Stimulated activated CD8-positive, alpha-beta memory T cell treated with anti-CD3 and anti-CD28 coated beads, Interleukin-12 subunit alpha, Interleukin-12 subunit beta, amount 100 ng/mL, for 4 hours (primary cell): ENCODE measurements at regions not wholly inside any gene's neighbourhood (a gene's known extent, or its start where the extent isn't known, plus 50 kb on each side); places are given as distances from the start of the nearest gene placed in this dataset.
"Not testable (repeated sequence)": the region's sequence is repeated elsewhere in the genome, so short reads cannot be mapped to it uniquely, and the experiment has no call there.

ENCODE experiments used
- DNase-seq: peaks from one replicate; pipeline ENCODE4 v3.0.0-alpha.2; 2020; ENCODE audit warnings: low read depth

DNA sequence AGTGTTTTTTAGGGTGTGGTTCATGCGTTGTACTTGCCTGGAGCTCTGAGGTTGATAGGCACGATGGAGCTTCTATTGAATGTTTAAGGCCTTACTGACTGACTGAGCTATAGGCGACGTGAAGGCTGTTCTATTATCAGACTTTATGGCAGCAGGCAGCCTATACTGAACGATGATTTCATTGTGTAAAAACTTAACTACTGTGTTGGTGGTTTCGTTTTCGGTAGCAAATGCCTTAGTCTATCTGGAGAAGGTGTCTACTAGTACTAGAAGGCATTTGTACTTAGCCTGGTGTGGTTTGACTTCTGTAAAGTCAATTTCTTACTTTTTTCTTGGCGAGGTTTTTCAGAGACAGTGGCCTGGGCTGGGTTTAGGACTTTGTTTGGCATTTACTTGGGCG, 194.4 kb downstream of the OTOP1 start:
- not testable (repeated sequence) for DNase-seq

DNA sequence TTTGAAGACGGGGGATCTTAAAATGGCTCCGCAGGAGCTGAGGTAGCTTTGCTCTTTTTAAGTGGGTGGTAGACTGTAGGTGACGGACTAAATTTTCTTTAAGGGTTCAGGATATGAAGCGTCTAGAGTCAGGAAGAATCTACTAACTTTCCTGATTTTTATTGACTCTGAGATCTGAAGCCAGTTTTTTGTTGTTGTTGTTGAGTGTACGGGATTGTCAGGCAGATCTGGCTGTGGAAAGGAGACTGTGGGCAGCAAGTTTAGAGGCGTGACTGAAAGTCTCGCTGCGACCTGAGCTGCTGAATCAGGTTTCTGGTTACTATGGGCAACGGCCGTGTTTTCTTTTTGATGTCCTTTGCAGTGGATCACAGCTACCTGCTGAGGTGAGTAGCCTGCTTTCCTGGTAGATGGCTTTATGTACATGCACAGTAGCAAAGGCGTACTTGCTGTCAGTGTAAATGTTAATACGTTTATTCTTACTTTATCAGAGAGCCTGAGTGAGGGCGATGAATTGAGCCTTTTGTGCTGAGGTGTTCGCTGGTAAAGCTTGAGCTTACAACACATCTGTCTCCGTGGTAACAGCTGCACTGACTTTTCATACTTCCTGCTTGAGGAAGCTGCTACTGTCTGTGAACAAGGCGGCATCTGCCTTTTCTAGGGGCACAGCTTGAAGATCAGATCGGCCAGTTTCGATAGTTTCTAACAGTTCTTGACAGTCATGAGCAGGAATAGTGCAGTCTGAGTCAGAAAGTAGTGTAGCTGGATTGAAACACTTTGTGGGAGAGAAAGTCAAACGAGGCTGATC, 193.7 kb downstream of the OTOP1 start:
- not testable (repeated sequence) for DNase-seq

DNA sequence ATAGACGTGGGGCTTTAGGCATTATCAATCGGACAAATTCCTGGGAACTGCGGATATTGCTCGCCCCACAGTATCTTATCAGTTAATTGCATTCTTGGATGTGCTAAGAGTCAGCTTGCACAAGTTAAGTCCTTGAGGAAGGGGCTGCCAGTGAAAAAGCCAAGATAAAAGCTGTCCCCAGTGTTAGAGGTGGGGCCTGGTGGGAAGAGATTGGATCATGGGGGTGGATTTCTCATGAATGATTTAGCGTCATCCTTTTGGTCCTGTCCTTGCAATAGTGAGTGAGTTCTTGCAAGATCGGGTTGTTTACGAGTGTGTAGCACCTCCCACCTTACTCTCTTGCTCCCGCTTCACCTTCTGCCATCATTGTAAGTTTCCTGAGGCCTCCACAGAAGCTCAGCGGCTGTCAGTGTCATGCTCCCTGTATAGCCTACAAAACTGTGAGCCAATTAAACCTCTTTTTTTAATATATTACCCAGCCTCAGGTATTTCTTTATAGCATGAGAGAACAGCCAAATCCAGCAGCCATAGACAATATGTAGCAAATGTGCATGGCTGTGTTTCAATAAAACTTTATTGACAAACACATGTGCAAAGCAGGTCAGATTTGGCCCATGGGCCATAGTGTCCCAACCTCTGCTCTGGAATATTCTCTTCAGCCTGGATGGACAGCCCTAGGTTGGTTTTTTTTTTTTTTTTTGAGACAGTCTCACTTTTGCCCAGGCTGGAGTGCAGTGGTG, 189.2 kb downstream of the OTOP1 start:
- DNase-seq = not testable (repeated sequence)

DNA sequence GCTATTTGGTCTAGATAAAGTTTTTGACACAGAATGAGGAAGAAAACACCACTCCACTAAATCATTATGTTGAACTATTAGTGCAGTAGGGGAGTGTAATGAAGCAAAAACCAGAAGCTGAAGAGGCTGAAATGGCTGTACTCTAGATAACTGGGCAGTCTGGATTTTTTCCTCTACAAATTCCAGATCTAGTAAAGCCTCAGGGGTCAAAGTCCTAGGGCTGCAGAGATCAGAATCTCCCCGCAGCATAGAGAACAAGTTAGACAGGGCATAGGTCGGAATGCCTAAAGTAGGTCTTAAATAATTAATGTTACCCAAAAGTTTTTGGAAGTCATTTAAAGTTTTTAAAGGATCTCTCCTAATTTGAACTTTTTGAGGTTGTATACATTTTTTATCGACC, 180.9 kb downstream of the OTOP1 start:
- not testable (repeated sequence) for DNase-seq

DNA sequence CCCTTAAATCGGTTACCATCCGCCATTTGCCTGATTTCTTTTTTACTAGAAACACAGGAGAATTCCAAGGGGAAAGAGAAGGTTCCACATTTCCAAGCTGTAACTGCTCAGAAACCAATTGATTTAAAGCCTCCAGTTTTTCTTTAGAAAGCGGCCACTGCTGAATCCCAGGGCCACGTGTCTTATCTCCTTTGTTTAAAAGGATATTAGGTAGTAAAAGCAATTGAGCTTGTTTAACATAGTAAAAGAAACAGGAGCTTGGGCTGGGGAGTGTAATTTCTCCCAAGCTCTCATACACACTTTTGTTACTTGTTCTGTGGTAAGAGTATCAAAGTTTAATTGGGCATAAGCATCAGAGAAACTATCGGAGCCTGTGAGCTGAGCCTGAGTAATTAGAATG, 180.0 kb downstream of the OTOP1 start:
- DNase-seq = not testable (repeated sequence)

DNA sequence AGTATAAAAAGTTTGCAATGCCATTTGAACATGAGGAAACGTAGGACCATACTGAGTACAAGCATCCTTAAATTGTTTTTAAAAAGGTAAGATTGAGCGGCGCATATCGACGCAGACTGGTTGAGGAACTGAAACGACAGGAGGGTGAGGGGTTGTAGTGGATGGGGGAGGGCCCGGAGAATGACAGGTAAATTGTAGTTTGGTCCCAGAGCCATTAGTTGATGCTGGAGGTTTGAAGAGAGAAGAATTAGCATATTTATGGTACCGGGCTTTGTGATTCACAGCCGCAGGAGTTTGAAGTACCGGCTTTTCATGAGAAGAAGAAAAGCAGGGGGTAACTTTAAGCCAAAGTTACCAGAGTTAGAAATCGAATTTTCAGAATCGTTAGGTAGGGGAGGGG, 179.5 kb downstream of the OTOP1 start:
- not testable (repeated sequence) for DNase-seq

DNA sequence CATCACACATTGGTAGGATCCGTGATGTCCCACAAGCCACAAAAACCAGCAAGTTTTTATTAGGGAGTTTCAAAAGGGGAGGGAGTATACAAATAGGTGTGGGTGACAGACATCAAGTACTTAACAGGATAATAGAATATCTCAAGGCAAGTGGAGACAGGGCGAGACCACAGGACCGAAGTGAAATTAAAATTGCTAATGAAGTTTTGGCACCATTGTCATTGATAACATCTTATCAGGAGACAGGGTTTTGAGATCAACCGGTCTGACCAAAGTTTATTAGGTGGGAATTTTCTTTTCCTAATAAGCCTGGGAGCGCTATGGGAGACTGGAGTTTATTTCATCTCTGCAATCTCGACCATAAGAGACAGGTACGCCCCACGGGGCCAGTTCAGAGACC, 178.5 kb downstream of the OTOP1 start:
- DNase-seq = not testable (repeated sequence)

DNA sequence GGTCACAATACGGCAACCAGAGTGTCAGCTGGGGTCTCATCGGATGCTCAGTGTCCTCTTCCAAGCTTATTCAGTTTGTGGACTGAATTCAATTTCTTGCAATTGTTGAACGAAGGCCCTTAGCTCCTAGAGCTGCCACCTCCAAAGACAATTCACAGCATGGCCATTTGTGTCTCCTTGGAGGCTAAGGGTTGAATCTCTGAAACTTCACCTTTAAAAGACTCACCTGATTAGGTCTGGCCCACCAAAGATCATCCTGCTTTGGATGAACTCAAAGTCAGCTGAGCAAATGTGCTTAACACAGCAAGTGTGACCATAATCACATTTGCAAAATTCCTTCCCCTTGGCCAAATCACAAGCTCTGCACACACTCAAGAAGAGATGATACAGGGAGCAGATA, 175.9 kb downstream of the OTOP1 start:
- not testable (repeated sequence) for DNase-seq

DNA sequence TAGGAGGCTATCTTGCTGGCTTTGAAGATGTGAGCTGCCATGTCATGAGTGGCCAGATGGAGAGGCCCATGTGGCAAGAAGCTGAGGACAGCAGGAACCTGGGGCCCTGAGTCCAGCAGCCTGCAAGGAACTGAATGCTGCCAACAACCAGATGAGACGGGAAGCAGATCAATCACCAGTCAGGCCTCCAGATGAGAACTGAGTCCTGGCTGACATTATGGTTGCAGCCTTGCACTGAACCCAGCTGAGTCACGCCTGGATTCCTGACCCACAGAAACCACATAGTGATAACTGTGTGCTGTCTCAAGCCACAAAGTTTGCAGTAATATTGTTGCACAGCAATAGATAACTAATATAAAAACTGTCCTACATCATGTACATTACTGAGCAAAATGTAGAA, 173.8 kb downstream of the OTOP1 start:
- not testable (repeated sequence) for DNase-seq

DNA sequence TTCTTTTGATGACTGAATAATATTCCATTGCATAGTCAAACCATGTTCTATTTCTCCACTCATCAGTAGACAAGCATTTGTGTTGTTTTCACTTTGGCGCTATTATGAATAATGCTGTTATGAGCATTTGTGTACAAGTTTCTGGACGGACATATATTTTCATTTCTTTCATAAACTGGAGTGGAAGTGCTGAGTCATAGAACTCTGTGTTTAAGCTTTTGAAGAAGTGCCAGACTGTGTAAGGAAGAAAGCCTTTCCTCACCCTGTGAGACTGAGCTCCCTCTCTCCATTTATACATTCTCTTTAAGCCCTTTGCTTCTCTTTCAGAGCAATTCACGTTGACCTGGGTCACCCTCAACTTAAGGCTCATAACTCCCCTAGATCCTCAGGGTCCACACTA, 169.5 kb downstream of the OTOP1 start:
- DNase-seq = not testable (repeated sequence)

DNA sequence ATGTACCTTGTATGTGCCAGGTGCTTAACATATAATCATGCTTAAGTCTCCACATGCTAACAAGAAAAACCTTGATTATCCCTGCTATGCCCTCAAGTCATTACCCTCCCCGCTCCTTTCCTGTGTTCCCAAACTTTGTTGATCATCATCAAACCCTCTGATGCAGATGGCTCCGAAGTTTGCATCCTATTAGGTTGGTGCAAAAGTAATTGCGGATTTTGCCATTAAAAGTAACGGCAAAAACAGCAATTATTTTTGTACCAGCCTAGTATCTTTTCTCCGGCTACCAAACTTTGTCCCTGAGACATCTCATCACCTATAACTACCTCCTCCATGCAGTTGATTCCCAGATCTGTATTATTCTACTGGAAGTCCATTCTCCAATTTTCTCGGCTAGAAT, 142.6 kb downstream of the OTOP1 start:
- DNase-seq = not testable (repeated sequence)

DNA sequence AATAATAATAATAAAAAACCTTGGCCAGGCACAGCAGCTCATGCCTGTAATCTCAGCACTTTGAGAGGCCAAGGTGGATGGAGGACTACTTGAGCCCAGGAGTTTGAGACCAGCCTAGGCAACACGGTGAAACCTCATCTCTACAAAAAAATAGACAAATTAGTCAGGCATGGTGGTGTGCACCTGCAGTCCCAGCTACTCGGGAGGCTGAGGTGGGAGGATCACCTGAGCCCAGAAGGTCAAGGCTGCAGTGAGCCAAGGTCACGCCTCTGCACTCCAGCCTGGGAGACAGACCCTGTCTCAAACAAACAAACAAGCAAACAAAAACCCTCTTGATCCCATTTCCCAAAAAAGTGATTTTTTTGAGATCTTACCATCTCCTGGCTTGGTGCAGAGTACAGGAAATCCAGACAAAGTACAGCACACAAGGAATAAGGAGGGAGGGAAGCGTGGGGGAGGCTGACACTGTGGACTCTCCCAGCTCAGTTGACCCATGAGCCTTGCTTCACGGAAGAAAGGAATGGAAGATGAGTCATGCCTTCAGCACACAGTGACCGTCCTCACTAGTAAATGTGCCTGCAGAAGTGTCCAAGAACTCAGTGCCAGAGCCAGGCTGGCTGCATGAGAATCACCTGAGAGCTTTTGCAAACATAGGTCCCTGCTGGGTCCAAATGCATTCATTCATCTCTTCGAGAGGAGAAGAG, 136.9 kb downstream of the OTOP1 start:
- DNase-seq = not testable (repeated sequence)

DNA sequence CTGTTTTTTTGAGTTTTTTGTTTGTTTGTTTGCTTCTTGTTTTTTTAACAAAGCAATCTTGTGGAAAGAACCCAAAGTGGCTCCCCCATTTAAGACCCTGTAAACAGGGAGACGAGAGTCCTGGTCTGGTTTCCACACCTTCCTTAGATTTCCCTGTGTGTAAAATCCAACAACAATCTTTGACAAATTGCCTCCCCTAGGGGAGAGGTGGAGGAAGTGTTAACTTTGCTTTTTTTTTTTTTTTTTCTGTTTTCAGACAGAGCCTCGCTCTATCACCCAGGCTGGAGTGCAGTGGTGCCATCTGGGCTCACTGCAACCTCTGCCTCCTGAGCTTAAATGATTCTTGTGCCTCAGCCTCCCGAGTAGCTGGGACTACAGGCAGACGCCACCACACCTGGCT, 136.0 kb downstream of the OTOP1 start:
- DNase-seq = not testable (repeated sequence)

DNA sequence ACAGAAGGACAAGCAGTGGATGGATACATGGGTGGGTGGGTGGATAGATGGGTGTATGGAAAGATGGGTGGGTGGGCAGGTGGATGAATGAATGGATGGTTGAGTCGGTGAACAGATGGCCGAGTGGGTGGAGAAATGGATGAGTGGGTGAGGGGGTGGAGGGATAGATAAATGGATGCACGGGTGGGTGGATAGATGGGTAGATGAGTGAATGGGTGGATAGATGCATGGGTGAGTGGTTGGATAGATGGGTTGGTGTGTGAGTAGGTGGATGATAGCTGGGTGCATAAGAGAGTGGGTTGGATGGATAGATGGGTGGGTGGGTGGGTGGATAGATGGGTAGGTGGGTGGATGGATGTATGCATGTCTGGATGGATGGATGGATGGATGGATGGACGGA, 134.6 kb downstream of the OTOP1 start:
- not testable (repeated sequence) for DNase-seq

DNA sequence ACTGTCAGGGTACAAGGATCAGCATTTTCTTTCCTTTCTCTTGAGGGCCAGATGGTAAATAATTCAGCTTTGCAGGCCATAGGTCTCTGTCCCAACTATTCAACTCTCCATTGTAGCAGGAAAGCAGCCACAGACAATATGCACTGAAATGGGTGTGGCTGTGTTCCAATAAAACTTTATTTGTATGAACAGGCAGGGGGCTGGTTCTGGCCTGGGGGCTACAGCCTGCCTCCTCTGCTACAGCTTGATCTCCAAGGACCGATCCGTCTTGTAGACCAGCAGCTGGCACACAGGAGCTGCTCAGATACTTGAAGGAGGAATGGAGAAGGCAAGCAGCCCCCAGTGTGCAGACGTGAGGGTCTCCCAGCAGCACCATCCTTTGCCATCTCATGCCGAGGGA, 127.1 kb downstream of the OTOP1 start:
- DNase-seq = not testable (repeated sequence)

DNA sequence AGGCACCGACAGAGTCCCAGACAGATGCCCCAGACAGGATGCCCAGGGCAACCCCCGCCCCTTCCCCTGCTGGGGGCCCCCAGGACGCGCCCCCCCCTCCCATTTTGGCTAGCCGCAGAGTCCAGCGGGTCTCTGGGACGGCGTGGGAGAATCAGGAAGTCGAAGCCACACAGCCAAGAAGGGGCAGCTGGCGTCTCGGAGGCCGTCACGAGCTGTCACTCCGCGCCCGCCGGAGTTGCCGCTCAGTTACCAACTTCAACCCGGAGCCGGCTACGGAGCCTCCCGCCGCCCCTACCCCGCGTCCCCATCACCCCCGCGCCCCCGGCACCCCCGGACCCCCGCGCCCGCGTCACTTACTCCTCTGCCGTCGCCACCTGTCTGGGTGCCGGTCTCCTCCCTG, 119.8 kb downstream of the OTOP1 start:
- not testable (repeated sequence) for DNase-seq

DNA sequence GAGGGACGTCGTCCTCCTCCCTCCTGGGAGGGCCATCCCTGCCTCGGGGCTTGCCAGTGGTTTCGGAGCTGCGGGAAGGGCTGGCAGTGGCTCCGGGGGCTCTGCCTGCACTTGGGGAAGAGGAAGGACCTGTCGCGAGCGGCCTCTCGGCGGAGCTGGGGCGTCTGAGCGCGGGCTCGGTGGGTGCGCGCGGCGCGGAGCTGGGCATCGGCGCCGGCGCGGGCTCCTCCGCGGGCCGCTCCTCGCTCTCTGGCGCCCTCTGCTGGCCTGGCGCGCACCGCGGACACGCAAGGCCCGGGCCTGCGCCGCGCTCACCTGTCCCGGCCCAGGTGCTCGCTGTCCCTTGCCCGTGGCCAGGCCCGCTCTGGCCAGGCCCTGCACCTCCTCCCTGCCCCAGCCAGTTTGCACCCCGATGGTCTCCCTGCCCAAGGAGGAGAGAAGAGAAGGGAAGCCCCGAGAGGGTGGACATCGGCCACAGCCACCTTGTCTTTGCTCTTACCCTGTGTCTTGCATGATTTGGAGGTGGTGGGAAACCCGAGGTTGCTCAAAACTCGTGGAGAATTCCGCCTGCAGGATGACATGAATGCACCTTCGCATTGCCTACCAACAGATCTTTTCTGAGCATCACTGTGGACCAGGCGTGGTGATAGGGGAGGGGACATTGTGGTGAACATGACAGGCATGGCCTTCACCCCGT, 119.2 kb downstream of the OTOP1 start:
- DNase-seq = peak; percentile 55

DNA sequence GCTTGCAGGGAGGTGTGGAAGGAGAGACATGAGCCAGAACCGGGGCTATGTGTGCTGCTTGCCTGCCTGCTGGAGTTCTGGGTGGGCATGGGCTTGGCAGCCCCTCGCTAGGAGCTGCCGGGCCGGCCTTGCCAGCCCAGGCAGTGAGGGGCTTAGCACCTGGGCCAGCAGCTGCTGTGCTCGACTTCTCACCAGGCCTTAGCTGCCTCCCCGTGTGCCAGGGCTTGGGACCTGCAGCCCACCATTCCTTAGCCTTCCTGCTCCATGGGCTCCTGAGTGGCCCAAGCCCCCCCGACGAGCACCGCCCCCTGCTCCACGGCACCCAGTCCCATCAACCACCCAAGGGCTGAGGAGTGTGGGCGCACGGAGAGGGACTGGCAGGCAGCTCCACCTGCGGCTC, 111.3 kb downstream of the OTOP1 start:
- not testable (repeated sequence) for DNase-seq

DNA sequence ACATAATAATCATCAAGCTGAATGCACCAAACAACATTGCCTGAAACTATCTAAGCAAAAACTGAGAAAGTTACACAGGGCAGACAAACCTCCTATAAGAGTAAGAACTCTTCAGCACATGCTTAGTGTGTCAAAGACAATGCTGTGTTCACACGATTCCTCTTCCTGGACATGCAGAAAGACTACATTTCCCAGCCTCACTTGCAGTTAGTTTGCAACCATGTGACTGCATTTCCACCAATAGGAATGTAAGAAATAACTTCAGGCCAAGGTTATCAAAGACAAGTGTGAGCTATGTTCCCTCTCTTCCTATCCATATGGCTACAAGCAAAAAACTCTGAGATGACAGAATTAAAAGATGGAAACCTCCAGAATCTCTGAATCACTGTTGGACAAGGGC, 109.8 kb downstream of the OTOP1 start:
- DNase-seq = not testable (repeated sequence)

DNA sequence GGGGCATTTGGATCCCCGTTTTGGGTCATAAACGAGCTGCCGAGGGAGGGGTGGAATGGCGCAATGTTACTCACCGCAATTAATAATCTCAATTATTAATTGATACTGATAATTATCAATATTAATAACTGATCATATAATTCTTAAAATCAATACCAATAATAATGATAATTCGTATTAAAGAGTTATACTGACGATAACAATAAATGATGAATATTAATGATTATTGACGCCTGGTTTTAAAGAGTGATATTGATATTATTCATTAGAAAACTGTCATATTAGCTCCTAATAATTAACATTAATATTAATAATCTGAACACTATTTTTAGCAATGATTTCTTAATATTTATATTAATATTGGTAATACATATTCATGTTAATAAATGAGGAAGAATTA, 92.4 kb downstream of the OTOP1 start:
- DNase-seq = not testable (repeated sequence)

DNA sequence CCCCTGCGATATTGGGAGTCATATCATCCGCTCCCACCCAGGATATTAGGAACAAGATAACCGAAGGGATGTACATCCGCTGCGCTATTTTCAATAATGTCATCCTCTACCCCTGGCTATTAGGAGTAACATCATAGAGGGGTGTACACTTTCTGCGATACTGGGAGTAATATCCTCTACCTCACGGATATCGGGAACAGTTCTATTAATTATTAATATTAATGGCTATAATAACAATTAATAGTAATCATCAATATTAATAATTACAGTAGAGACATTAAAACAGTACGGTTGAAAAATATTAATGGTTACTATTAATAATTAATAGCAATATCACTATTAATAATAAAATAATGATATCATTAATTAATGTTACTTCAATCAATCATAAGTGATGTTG, 90.1 kb downstream of the OTOP1 start:
- not testable (repeated sequence) for DNase-seq
